Spleen (tissue), 11 donors: ENCODE measurements at regions not wholly inside any gene's neighbourhood (a gene's known extent, or its start where the extent isn't known, plus 50 kb on each side); places are given as distances from the start of the nearest gene placed in this dataset.

Experiments
- DNase-seq: peaks from one replicate; pipeline ENCODE4 v3.0.0-alpha.2; 2020
- H3K27ac ChIP-seq, 8 donors: fragments of 200-600 bp; sonication (generic) in 7 of 8; 1 replicate in 4 of 8; 2 replicates in 4 of 8; pipeline versions ENCODE4 v1.5.0 to v1.8.0; 2016 to 2021; ENCODE audit warnings: inconsistent platforms in 4 of 8, mild to moderate bottlenecking in 4 of 8, moderate library complexity in 1 of 8
- H3K27me3 ChIP-seq, 7 donors: fragments of 200-600 bp; sonication (generic) in 6 of 7; replicated peaks in 1 of 7; 1 replicate in 4 of 7; 2 replicates in 3 of 7; pipeline versions ENCODE4 v1.5.0 to v1.8.0; 2016 to 2021; ENCODE audit warnings: inconsistent platforms in 3 of 7, mild to moderate bottlenecking in 1 of 7
- H3K36me3 ChIP-seq, 6 donors: fragments of 200-600 bp; sonication (generic) in 5 of 6; 1 replicate in 4 of 6; 2 replicates in 2 of 6; pipeline versions ENCODE4 v1.5.0 to v1.8.0; 2016 to 2021; ENCODE audit warnings: inconsistent platforms in 2 of 6
- H3K4me1 ChIP-seq, 6 donors: fragments of 200-600 bp; sonication (generic) in 5 of 6; 1 replicate in 3 of 6; 2 replicates in 3 of 6; pipeline versions ENCODE4 v1.5.0 to v1.8.0; 2016 to 2021; ENCODE audit warnings: inconsistent platforms in 3 of 6
- H3K4me3 ChIP-seq, 8 donors: fragments of 200-600 bp; sonication (generic) in 7 of 8; 1 replicate in 4 of 8; 2 replicates in 4 of 8; pipeline versions ENCODE4 v1.5.0 to v1.8.0; 2016 to 2021; ENCODE audit warnings: inconsistent platforms in 4 of 8, mild to moderate bottlenecking in 4 of 8, moderate library complexity in 2 of 8
- H3K9me3 ChIP-seq, 8 donors: fragments of 200-600 bp; sonication (generic) in 7 of 8; 1 replicate in 4 of 8; 2 replicates in 4 of 8; pipeline versions ENCODE4 v1.5.0 to v1.8.0; 2016 to 2021; ENCODE audit warnings: inconsistent platforms in 4 of 8
- CTCF ChIP-seq, 11 experiments: fragments of 200-600 bp in 7 of 11; fragments of 450-650 bp in 4 of 11; sonication (generic) in 4 of 11; IDR thresholded peaks in 8 of 11; conservative IDR thresholded peaks in 3 of 11; 1 replicate in 7 of 11; 2 replicates in 4 of 11; pipeline versions ENCODE4 v1.4.0 to v1.8.0; 2016 to 2021; ENCODE audit warnings: antibody characterized with exemption in 11 of 11, inconsistent platforms in 4 of 11, mild to moderate bottlenecking in 1 of 11
- POLR2A ChIP-seq, 3 donors: fragments of 450-650 bp; IDR thresholded peaks; one replicate each; pipeline ENCODE4 v1.5.1; 2017; ENCODE audit warnings: antibody characterized with exemption in 3 of 3, mild to moderate bottlenecking in 1 of 3
- POLR2AphosphoS5 ChIP-seq, 3 donors: sonication (generic); formaldehyde crosslinking; IDR thresholded peaks; one replicate each; pipeline ENCODE4 v1.5.1; 2017; ENCODE audit warnings: antibody characterized with exemption in 3 of 3
- WGBS, 5 donors: extraction: QIAGEN DNeasy Blood & Tissue Kit in 3 of 5; methylation state at CpG; one replicate each; pipeline versions ENCODE4 v1.1.5 to v1.1.7; 2013 to 2018; 5-methylcytosine and 5-hydroxymethylcytosine counted together
- intact Hi-C: fragments of 100-400 bp; cut with DNase I; formaldehyde crosslinking; loops from one replicate; pipeline ENCODE4 v1.15.0; 2023; ENCODE audit warnings: low total_unique reads
- donor health status: healthy with polysubstance abuse.
- donor health status: DM: no; HTN: no; CAD: no; lungs with moderate emphysema.
- donor health status: DM: no; HTN: no; CAD: no.
- donor health status: Bipolar disorder and iron deficiency.
- donor health status: healthy.
- donor health status: DM: no; HTN: no; CAD: no.
- donor health status: DM: yes; HTN: yes; CAD: no.

GRCh38 chrX:35101901-35102300 is 159.3 kb downstream of the FAM47B start:
- TF ChIP-seq POLR2A (IDR thresholded peaks at IDR 0.05) (no peak), POLR2AphosphoS5 (IDR thresholded peaks at IDR 0.05) (no peak), CTCF (IDR thresholded peaks at IDR 0.05 in 8 of 11, conservative IDR thresholded peaks at IDR 0.05 in 3 of 11) (no peak)
- Histone ChIP-seq H3K4me1 (no peaks in the 10 kb centered on the region), H3K9me3 (no peaks in the 10 kb centered on the region), H3K36me3 (no peaks in the 10 kb centered on the region), H3K4me3 (no peak overlapping the region), H3K27me3 (peaks cover 0 to 2% (median 0%) of the 10 kb centered on the region in 7 donors), H3K27ac (no peak overlapping the region)
- WGBS, 5 donors = 85 to 100% (median 88%) methylated on average over 1 of the region's 1 CpG
- DNase-seq = no peak
- intact Hi-C loops = no loop called here

GRCh38 chrX:35104626-35105025 is 162.0 kb downstream of the FAM47B start:
- DNase-seq = no peak
- 77 to 92% (median 88%) methylated on average over 3 of the region's 3 CpGs for WGBS, 5 donors
- Histone ChIP-seq H3K27ac (no peak overlapping the region), H3K4me3 (no peak overlapping the region), H3K4me1 (no peaks in the 10 kb centered on the region), H3K9me3 (no peaks in the 10 kb centered on the region), H3K27me3 (peaks cover 0 to 2% (median 0%) of the 10 kb centered on the region in 7 donors), H3K36me3 (no peaks in the 10 kb centered on the region)
- intact Hi-C loops = no loop called here
- TF ChIP-seq POLR2A (IDR thresholded peaks at IDR 0.05) (no peak), POLR2AphosphoS5 (IDR thresholded peaks at IDR 0.05) (no peak), CTCF (IDR thresholded peaks at IDR 0.05 in 8 of 11, conservative IDR thresholded peaks at IDR 0.05 in 3 of 11) (no peak)

GRCh38 chrX:35115205-35115604 is 172.6 kb downstream of the FAM47B start:
- intact Hi-C loops = no loop called here
- H3K9me3 ChIP-seq = peaks cover 0 to 31% (median 2%) of the 10 kb centered on the region in 8 donors
- WGBS, 5 donors = 84 to 96% (median 88%) methylated on average over 1 of the region's 1 CpG
- TF ChIP-seq CTCF (IDR thresholded peaks at IDR 0.05 in 8 of 11, conservative IDR thresholded peaks at IDR 0.05 in 3 of 11) (no peak), POLR2AphosphoS5 (IDR thresholded peaks at IDR 0.05) (no peak), POLR2A (IDR thresholded peaks at IDR 0.05) (no peak)
- no peak overlapping the region for H3K4me3 ChIP-seq
- no peaks in the 10 kb centered on the region for H3K27me3 ChIP-seq
- no peaks in the 10 kb centered on the region for H3K4me1 ChIP-seq
- no peak for DNase-seq
- H3K36me3 ChIP-seq = no peaks in the 10 kb centered on the region
- no peak overlapping the region for H3K27ac ChIP-seq

GRCh38 chrX:35122756-35123155 is 180.2 kb downstream of the FAM47B start:
- H3K4me1 ChIP-seq = no peaks in the 10 kb centered on the region
- no peak overlapping the region for H3K27ac ChIP-seq
- peaks cover 0 to 4% (median 0%) of the 10 kb centered on the region in 7 donors for H3K27me3 ChIP-seq
- WGBS, 5 donors = 48 to 83% (median 55%) methylated on average over 1 of the region's 1 CpG
- no peaks in the 10 kb centered on the region for H3K36me3 ChIP-seq
- intact Hi-C loops = no loop called here
- no peak overlapping the region for H3K4me3 ChIP-seq
- H3K9me3 ChIP-seq = no peaks in the 10 kb centered on the region
- no peak for DNase-seq
- TF ChIP-seq POLR2AphosphoS5 (IDR thresholded peaks at IDR 0.05) (no peak), CTCF (IDR thresholded peaks at IDR 0.05 in 8 of 11, conservative IDR thresholded peaks at IDR 0.05 in 3 of 11) (no peak), POLR2A (IDR thresholded peaks at IDR 0.05) (no peak)
